Liver (tissue), 8 donors: ENCODE measurements at regions not wholly inside any gene's neighbourhood (a gene's known extent, or its start where the extent isn't known, plus 50 kb on each side); places are given as distances from the start of the nearest gene placed in this dataset.

Experiments
- DNase-seq: peaks from one replicate; pipeline ENCODE4 v3.0.0-alpha.2; 2017; ENCODE audit warnings: low spot score
- H3K27ac ChIP-seq, 2 donors: one replicate each; pipeline ENCODE4 v1.7.0; 2013; ENCODE audit warnings: inconsistent platforms in 2 of 2, low read length in 2 of 2, control low read depth in 1 of 2, low read depth in 1 of 2, mild to moderate bottlenecking in 1 of 2
- H3K27me3 ChIP-seq, 4 donors: one replicate each; pipeline versions ENCODE4 v1.6.1 to v1.7.0; 2013; ENCODE audit warnings: low read length in 3 of 4, inconsistent platforms in 1 of 4, mild to moderate bottlenecking in 1 of 4, moderate library complexity in 1 of 4; ENCODE audit not compliant: control insufficient read depth in 4 of 4, insufficient read depth in 4 of 4
- H3K36me3 ChIP-seq, 4 donors: one replicate each; pipeline versions ENCODE4 v1.6.1 to v1.7.0; 2013; ENCODE audit warnings: low read length in 3 of 4, mild to moderate bottlenecking in 3 of 4, low read depth in 1 of 4, moderate library complexity in 1 of 4; ENCODE audit not compliant: control insufficient read depth in 4 of 4, insufficient read depth in 3 of 4
- H3K4me1 ChIP-seq, 4 donors: one replicate each; pipeline versions ENCODE4 v1.6.1 to v1.7.0; 2013; ENCODE audit warnings: low read length in 3 of 4, mild to moderate bottlenecking in 3 of 4, moderate library complexity in 1 of 4; ENCODE audit not compliant: control insufficient read depth in 4 of 4, insufficient read depth in 4 of 4
- H3K4me3 ChIP-seq, 3 donors: one replicate each; pipeline versions ENCODE4 v1.6.1 to v1.7.0; 2013; ENCODE audit warnings: low read length in 3 of 3, control low read depth in 1 of 3, low read depth in 1 of 3, mild to moderate bottlenecking in 1 of 3
- H3K9ac ChIP-seq, 2 donors: one replicate each; pipeline ENCODE4 v1.7.0; 2013; ENCODE audit warnings: low read length in 2 of 2, mild to moderate bottlenecking in 2 of 2, moderate library complexity in 2 of 2, control low read depth in 1 of 2, low read depth in 1 of 2
- H3K9me3 ChIP-seq, 4 donors: one replicate each; pipeline versions ENCODE4 v1.6.1 to v1.7.0; 2013; ENCODE audit warnings: low read length in 3 of 4; ENCODE audit not compliant: control insufficient read depth in 4 of 4
- ATF3 ChIP-seq: IDR thresholded peaks from 2 replicates; pipeline ENCODE4 v1.6.1; 2016; ENCODE audit warnings: antibody characterized with exemption
- CTCF ChIP-seq: fragments of 150-350 bp; IDR thresholded peaks from 2 replicates; pipeline ENCODE4 v1.5.1; 2017; ENCODE audit warnings: improper control_type of control experiment, low read depth, low read length; ENCODE audit not compliant: missing input control
- EGR1 ChIP-seq, 2 donors: IDR thresholded peaks; 2 replicates each; pipeline ENCODE4 v1.6.1; 2016 to 2018; ENCODE audit warnings: antibody characterized with exemption in 2 of 2, low read depth in 2 of 2
- FOXA1 ChIP-seq: IDR thresholded peaks from 2 replicates; pipeline ENCODE4 v1.6.1; 2016; ENCODE audit warnings: antibody characterized with exemption
- FOXA2 ChIP-seq: IDR thresholded peaks from 2 replicates; pipeline ENCODE4 v1.6.1; 2016; ENCODE audit warnings: antibody characterized with exemption
- GABPA ChIP-seq, 2 donors: IDR thresholded peaks in 1 of 2; conservative IDR thresholded peaks in 1 of 2; 2 replicates each; pipeline ENCODE4 v1.6.1; 2016; ENCODE audit warnings: antibody characterized with exemption in 2 of 2, mild to moderate bottlenecking in 1 of 2, moderate library complexity in 1 of 2
- HNF4A ChIP-seq, 2 donors: conservative IDR thresholded peaks; 2 replicates each; pipeline ENCODE4 v1.6.1; 2016; ENCODE audit warnings: antibody characterized with exemption in 2 of 2, mild to moderate bottlenecking in 2 of 2
- HNF4G ChIP-seq: IDR thresholded peaks from 2 replicates; pipeline ENCODE4 v1.6.1; 2016; ENCODE audit warnings: antibody characterized with exemption
- JUND ChIP-seq, 2 donors: IDR thresholded peaks; 2 replicates each; pipeline ENCODE4 v1.6.1; 2016; ENCODE audit warnings: antibody characterized with exemption in 2 of 2
- MAX ChIP-seq: IDR thresholded peaks from 2 replicates; pipeline ENCODE4 v1.6.1; 2016; ENCODE audit warnings: antibody characterized with exemption
- NR2F2 ChIP-seq: IDR thresholded peaks from 2 replicates; pipeline ENCODE4 v1.6.1; 2016; ENCODE audit warnings: antibody characterized with exemption
- RAD21 ChIP-seq, 2 donors: IDR thresholded peaks; 2 replicates each; pipeline ENCODE4 v1.6.1; 2016; ENCODE audit warnings: antibody characterized with exemption in 2 of 2, mild to moderate bottlenecking in 2 of 2
- REST ChIP-seq: IDR thresholded peaks from 2 replicates; pipeline ENCODE4 v1.6.1; 2016; ENCODE audit warnings: antibody characterized with exemption, mild to moderate bottlenecking
- RXRA ChIP-seq, 2 donors: IDR thresholded peaks; 2 replicates each; pipeline ENCODE4 v1.6.1; 2017 to 2018; ENCODE audit warnings: antibody characterized with exemption in 2 of 2, mild to moderate bottlenecking in 1 of 2
- SP1 ChIP-seq: IDR thresholded peaks from 2 replicates; pipeline ENCODE4 v1.6.1; 2018; ENCODE audit warnings: antibody characterized with exemption, mild to moderate bottlenecking
- TAF1 ChIP-seq: conservative IDR thresholded peaks from 2 replicates; pipeline ENCODE4 v1.6.1; 2016; ENCODE audit warnings: antibody characterized with exemption, mild to moderate bottlenecking
- YY1 ChIP-seq: IDR thresholded peaks from 2 replicates; pipeline ENCODE4 v1.6.1; 2016; ENCODE audit warnings: antibody characterized with exemption, mild to moderate bottlenecking
- ZBTB33 ChIP-seq: IDR thresholded peaks from 2 replicates; pipeline ENCODE4 v1.6.1; 2016; ENCODE audit warnings: antibody characterized with exemption
- WGBS: extraction: QIAGEN DNeasy Blood & Tissue Kit; methylation state at CpG from one replicate; pipeline ENCODE4 v1.1.7; 2013; 5-methylcytosine and 5-hydroxymethylcytosine counted together
- donor health status: healthy.
- donor health status: healthy.
- donor health status: healthy.
- donor health status: healthy.
- donor health status: healthy.

GRCh38 chr18:10142496-10143160 is 228.8 kb downstream of the VAPA start:
- no peak for DNase-seq
- H3K36me3 ChIP-seq = no peaks in the 10 kb centered on the region
- no peaks in the 10 kb centered on the region for H3K4me1 ChIP-seq
- WGBS = 69% methylated on average over 14 of the region's 14 CpGs
- H3K9me3 ChIP-seq = no peaks in the 10 kb centered on the region
- H3K27ac ChIP-seq = no peak overlapping the region
- no peak for TF ChIP-seq NR2F2
- no peak for TF ChIP-seq SP1
- no peak for TF ChIP-seq REST
- TF ChIP-seq ATF3 = no peak
- no peak for TF ChIP-seq TAF1
- no peak for TF ChIP-seq FOXA1
- no peak for TF ChIP-seq JUND (IDR thresholded peaks at IDR 0.05)
- TF ChIP-seq HNF4G = no peak
- no peak for TF ChIP-seq CTCF
- TF ChIP-seq YY1 = no peak
- TF ChIP-seq MAX = no peak
- TF ChIP-seq FOXA2 = no peak
- no peak for TF ChIP-seq HNF4A (conservative IDR thresholded peaks at IDR 0.05)
- TF ChIP-seq EGR1 (IDR thresholded peaks at IDR 0.05; ENCODE audit: low read depth in 2 of 2) = no peak
- no peaks in the 10 kb centered on the region for H3K27me3 ChIP-seq
- H3K9ac ChIP-seq = no peak overlapping the region
- no peak overlapping the region for H3K4me3 ChIP-seq

- no peak overlapping the region for H3K4me3 ChIP-seq
- H3K4me1 ChIP-seq = no peaks in the 10 kb centered on the region
- H3K9me3 ChIP-seq = no peaks in the 10 kb centered on the region
- TF ChIP-seq RAD21 (IDR thresholded peaks at IDR 0.05) = no peak
- no peak for TF ChIP-seq GABPA (IDR thresholded peaks at IDR 0.05 in 1 of 2, conservative IDR thresholded peaks at IDR 0.05 in 1 of 2)
- no peak for TF ChIP-seq NR2F2
- TF ChIP-seq JUND (IDR thresholded peaks at IDR 0.05) = no peak
- TF ChIP-seq FOXA2 = no peak
- no peak for TF ChIP-seq ATF3
- no peak for TF ChIP-seq FOXA1
- no peak for TF ChIP-seq CTCF
- no peak for TF ChIP-seq HNF4A (conservative IDR thresholded peaks at IDR 0.05)
- no peak for TF ChIP-seq MAX
- TF ChIP-seq TAF1 = no peak
- no peak for TF ChIP-seq EGR1 (IDR thresholded peaks at IDR 0.05; ENCODE audit: low read depth in 2 of 2)
- TF ChIP-seq HNF4G = no peak
- TF ChIP-seq RXRA (IDR thresholded peaks at IDR 0.05) = no peak
- TF ChIP-seq YY1 = no peak
- no peak for TF ChIP-seq SP1
- no peak for TF ChIP-seq ZBTB33
- no peak overlapping the region for H3K9ac ChIP-seq
- 73% methylated on average over 3 of the region's 3 CpGs for WGBS
- DNase-seq = no peak
- H3K27ac ChIP-seq = no peak overlapping the region
- H3K36me3 ChIP-seq = no peaks in the 10 kb centered on the region
- H3K27me3 ChIP-seq = no peaks in the 10 kb centered on the region
Measured at GRCh38 chr18:10143596-10143995, 229.8 kb downstream of the VAPA start.
